GM19468 (cell line): ENCODE measurements at regions not wholly inside any gene's neighbourhood (a gene's known extent, or its start where the extent isn't known, plus 50 kb on each side); places are given as distances from the start of the nearest gene placed in this dataset.
"Not testable (repeated sequence)": the region's sequence is repeated elsewhere in the genome, so short reads cannot be mapped to it uniquely, and the experiment has no call there.

Experiments used
- ATAC-seq: cut with Tn5 transposase; IDR thresholded peaks from one replicate; pipeline ENCODE4 v1.9.1; 2021; ENCODE audit warnings: mild to moderate bottlenecking, moderate library complexity, moderate number of reproducible peaks; ENCODE audit not compliant: unreplicated experiment; ENCODE audit errors: extremely low read depth

GRCh38 chr10:63005246-63005645 is 127.9 kb upstream of the NRBF2 start:
- no peak for ATAC-seq

DNA sequence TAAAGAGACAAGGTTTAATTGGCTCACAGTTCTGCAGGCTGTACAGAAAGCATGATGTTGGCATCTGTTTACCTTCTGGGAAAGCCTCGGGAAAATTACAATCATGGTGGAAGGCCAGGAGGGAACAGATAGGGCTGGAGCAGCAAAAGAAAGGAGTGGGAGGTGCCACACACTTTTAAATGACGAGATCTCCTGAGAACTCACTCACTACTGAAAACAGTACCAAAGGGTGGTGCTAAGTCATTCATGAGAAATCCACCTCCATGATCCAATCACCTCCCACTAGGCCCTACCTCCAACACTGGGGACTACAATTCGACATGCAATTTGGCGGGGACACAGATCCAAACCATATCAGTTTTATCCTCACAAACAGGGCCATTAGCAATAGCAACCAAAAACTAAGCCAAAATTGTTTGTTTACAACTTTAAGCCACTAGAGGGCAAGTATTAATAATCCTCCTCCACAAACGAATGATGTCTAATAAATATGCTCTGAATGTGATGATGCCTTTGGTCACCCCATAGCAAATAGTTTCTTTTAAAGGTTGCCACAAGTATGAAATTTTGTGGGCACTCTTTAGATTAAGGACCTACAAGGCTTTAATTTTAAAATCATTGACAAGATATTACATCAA is 129.2 kb upstream of the NRBF2 start:
- no peak for ATAC-seq

DNA sequence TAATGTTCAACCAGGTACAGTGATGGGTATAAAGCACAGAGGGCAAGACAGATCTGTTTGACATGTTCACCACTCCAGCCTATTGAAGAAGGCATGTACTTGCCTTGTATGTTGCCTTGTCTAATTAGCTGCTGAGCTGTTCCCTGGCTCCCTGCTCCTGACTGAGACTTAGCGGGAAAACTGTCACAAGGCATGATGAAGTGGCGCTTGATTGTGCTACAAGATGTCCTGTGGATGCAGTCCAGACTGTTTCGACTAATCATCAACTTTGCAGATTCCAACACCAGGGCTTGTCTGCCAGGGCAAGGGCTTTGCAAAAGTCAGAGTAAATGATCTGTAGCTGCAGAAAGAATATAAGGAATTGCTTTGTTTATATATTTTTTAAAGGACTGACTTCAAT is 136.2 kb upstream of the NRBF2 start:
- ATAC-seq = no peak

DNA sequence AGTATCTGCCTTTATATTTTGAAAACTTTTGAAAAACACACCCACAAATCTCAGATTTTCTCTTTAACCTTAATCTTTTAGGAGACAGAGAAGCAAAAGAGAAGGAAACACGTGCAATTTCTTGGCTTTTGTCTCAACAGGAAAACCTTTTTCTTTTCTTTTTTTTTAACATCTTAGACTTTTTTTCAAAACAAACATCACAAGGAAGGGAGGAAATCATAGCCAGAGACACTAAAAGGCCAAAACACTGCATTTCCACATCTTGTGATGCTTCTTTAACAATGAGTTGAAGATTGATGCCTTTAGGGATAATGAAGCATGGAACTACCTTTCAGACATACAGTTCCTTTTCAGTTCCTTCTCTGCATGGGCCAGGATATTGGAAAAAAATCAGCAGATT is 136.6 kb upstream of the NRBF2 start:
- ATAC-seq = no peak

DNA sequence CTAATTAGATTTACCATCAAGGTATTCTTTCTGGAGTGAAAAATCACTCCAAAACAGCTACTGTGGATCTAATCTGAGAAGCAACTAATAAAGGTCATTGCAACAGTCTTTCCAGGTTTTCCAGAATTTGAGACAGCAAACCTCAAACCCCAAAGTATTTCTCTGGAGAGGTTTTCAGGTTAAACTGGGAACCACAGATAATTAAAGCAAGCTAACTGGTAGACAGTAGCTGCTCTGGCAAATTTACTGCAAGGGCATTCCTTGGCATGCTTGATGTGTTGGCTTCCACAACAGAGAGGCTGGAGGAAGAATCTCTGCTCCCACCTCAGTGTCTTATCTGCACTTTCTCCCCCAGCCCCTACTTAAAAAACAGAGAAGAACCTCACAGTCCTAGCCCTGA is 140.0 kb upstream of the NRBF2 start:
- ATAC-seq = no peak

DNA sequence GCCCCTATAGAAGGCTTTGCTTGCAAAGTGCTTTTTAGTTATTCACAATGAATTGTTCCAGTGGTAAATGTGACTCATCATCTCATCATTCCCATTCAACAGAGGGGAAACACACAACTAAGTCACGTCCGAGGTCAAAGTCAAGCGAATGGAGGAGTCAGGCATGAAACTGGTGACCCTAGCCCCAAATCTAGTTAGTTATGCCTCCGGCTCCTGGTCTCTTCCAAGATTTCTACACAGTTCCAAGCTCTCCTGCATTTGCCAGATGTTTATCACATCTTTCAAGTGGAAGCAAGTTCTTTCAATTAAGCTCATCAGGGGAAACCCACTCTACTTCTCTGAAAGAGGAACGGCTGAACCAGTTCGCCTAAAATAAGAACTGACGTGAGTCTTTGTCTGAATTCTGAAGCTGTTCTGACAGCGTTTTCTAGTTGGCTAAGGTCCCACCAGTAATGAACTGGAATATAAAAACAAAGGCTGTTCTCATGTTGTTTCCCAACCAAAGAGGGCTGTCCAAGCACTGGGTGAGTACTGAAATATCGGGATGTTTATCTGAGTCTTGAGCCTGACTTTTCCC is 140.9 kb upstream of the NRBF2 start:
- ATAC-seq = no peak

DNA sequence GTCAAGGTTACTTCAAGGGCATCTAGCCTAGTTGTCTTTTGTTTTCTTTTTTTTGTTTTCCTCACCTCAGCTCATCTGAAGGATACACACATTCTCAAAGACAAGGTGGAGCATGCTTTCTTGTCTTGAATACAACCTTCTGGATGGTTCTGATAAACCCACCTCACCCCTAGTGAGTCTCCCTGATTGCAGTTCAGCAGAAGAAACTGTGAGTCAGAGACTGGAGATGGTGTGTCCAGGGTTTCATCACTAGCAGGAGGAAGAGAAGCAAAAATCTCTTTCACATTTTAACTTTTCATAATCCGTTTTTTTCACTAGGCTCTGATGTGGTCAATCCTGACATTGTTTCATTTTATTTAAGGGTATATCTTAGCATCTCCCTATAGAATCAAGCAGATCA is 143.0 kb upstream of the NRBF2 start:
- ATAC-seq = no peak

DNA sequence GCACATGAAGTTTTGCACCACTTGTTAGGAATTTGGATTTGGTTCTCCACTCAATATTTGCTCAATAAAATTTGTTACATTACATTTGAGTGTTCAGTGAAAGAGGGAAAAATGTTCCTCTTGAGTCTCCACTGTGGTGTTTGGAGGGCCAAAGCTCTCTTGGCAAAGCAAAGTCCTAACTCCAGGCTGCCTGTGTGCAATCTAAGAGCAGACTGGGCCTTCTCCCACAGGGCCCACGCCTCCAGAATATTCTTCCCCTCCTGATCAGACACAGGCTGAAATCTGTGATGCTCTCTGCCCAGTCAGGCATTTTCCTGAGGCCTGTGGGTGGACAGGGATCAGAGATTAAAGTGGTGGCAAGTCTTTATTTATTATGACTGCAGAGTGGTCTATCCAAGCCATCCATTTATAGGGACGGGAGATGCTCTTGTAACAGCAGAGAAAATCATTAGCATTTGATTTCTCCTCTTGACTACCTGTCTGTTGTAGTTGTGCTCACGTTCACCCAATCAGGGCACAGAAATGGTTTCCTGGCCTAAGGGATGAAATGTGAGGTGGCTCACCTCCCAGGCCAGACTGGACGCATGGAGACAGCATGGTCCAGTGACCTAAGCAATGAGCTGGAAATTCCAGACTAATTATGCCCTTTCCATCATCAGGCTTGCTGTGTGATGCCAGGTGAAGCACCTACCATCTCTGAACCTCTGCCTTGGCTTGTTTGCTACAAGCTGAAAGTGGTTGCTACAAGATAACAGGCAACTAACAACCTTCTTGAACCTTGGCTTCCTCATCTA is 147.1 kb upstream of the NRBF2 start:
- ATAC-seq = no peak

DNA sequence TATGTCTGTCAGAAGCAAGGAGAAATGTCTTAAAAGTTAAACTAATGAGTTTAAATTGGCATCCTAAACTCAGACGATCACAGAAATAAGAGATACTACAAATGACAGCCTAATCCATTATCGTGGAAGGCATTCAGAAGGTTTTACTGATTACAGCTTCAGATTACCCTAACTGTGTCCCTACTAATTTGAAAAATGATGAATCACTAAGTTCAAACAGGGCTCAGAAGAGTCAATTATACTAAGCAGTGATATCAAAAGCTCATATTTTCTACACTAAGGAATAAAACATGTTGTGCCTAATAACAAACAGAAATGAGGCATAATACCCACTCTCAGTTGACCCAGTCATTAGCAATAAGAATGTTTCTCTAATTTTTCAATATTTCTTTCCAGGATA is 152.0 kb upstream of the NRBF2 start:
- ATAC-seq = no peak

- ATAC-seq = no peak
Observed at GRCh38 chr10:62980687-62981086, 152.4 kb upstream of the NRBF2 start.

GRCh38 chr10:62979921-62980320 is 153.2 kb upstream of the NRBF2 start:
- ATAC-seq = no peak

- ATAC-seq = no peak
Observed at GRCh38 chr10:62978482-62978881, 154.6 kb upstream of the NRBF2 start.

GRCh38 chr10:62974795-62975194 is 158.3 kb upstream of the NRBF2 start:
- not testable (repeated sequence) for ATAC-seq

- no peak for ATAC-seq
Observed at GRCh38 chr10:62972103-62972502, 155.9 kb upstream of the EGR2 start.

GRCh38 chr10:62964026-62964425 is 147.9 kb upstream of the EGR2 start:
- ATAC-seq = no peak

GRCh38 chr10:62961951-62962523 is 145.9 kb upstream of the EGR2 start:
- ATAC-seq = no peak

DNA sequence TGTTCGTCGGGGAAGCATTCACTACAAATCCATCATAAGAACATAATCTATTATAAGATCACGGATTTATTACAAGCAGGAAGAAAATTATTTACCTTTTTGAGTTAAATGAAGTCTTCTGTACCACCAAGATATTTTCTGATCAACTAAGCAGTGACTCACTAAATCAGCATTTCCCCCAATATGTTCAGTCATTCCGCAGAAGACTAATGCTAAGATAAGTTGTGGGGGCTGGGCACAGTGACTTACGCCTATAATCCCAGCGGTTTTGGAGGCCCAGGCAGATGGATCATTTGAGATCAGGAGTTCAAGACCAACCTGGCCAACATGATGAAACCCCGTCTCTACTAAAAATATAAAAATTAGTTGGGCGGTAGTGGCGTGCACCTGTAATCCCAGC is 144.2 kb upstream of the EGR2 start:
- ATAC-seq = no peak

DNA sequence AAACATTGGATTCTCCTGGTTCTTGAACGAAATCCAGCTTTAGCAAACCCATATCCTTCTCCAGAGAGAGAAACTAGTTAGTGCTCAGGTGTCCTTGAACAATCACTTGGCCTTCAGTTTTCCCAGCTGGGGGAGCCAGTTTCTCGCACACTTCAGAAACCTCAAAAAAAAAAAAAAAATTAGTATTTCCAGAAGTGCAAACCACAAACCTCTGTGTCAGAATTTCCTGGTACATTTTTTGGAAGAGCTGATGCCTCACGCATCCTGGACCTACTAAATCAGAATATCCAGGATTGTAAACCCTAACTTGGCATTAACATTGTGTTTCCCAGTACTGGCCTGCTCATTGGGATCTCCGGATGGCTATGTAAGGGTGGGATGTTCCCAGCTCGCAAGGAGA is 143.4 kb upstream of the EGR2 start:
- no peak for ATAC-seq

DNA sequence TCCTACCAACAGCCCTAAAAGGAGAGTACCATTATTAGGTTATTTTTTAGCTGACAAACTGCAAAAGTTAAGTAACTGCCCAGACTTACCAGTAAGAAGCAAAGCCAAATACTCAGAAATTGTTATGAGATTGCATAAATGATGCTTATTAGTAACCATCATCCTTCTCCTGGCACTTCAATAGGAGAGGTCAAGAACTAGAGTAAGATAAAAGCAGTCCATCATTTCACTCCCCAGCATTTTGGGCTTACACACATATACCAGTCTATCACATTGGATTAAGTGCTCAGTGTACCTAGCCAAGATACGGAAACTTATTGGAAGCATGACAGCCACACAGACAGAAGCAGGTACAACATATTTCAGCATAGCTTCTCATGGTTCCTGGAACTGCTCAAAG is 142.8 kb upstream of the EGR2 start:
- ATAC-seq = no peak

DNA sequence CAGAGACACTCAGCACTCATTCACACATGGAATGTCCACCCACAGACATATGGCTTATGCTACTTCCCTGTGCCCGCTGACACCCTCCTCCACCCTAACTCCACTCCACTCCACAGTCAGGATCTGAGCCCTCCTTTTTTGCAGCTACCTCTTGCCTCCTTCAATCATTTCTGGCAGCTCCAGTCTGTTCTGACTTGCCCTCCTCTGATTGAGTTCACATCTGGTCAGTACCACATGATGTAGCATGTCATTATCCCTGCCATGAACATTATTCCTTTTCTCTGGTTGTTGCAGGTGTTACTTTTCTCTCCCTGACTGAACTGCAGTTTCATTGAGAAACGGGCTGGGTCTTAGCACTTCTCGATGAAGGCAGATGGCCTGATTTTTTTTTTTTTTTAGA is 130.1 kb upstream of the EGR2 start:
- ATAC-seq = no peak

- no peak for ATAC-seq
Observed at GRCh38 chr10:62939698-62940097, 123.5 kb upstream of the EGR2 start.
